Stimulated activated CD4-positive, alpha-beta T cell treated with anti-CD3 and anti-CD28 coated beads, TNF-alpha, amount 100 ng/mL, for 1 hour (primary cell): ENCODE measurements at regions not wholly inside any gene's neighbourhood (a gene's known extent, or its start where the extent isn't known, plus 50 kb on each side); places are given as distances from the start of the nearest gene placed in this dataset.
A peak's percentile ranks its signal among the peaks of the same experiment; 100 is the strongest.
"Not testable (repeated sequence)": the region's sequence is repeated elsewhere in the genome, so short reads cannot be mapped to it uniquely, and the experiment has no call there.

Source experiments
- DNase-seq, 3 donors: peaks; one replicate each; pipeline ENCODE4 v3.0.0-alpha.2; 2020; ENCODE audit warnings: low read depth in 3 of 3, low spot score in 1 of 3

GRCh38 chr1:192418552-192419285 lies 101.9 kb downstream of the RGS21 start:
- no peak for DNase-seq

GRCh38 chr1:192430644-192431043 lies 113.9 kb downstream of the RGS21 start:
- DNase-seq = no peak

GRCh38 chr1:192435704-192436103 lies 118.9 kb downstream of the RGS21 start:
- DNase-seq = no peak

- no peak for DNase-seq
Observed at GRCh38 chr1:192436441-192437078, 119.8 kb downstream of the RGS21 start.

- no peak for DNase-seq
Observed at GRCh38 chr1:192438737-192439136, 121.9 kb downstream of the RGS21 start.

- no peak for DNase-seq
Observed at GRCh38 chr1:192439373-192440025, 122.7 kb downstream of the RGS21 start.

GRCh38 chr1:192441492-192441891 lies 124.7 kb downstream of the RGS21 start:
- no peak for DNase-seq

- DNase-seq = no peak
Observed at GRCh38 chr1:192442736-192443135, 125.9 kb downstream of the RGS21 start.

- DNase-seq = no peak
Observed at GRCh38 chr1:192443616-192444015, 126.8 kb downstream of the RGS21 start.

GRCh38 chr1:192445241-192445640 lies 128.4 kb downstream of the RGS21 start:
- DNase-seq = no peak

- peak in 1 of 3 donors; percentile 13 for DNase-seq
Observed at GRCh38 chr1:192445839-192446489, 129.2 kb downstream of the RGS21 start.

- DNase-seq = no peak
Observed at GRCh38 chr1:192448026-192448578, 127.5 kb upstream of the RGS1 start.

- no peak for DNase-seq
Observed at GRCh38 chr1:192453360-192453992, 122.1 kb upstream of the RGS1 start.

GRCh38 chr1:192459467-192459866 lies 116.1 kb upstream of the RGS1 start:
- no peak for DNase-seq

- no peak for DNase-seq
Observed at GRCh38 chr1:192461684-192462083, 113.9 kb upstream of the RGS1 start.

- no peak for DNase-seq
Observed at GRCh38 chr1:192462616-192463015, 113.0 kb upstream of the RGS1 start.

- DNase-seq = no peak
Observed at GRCh38 chr1:192463661-192464060, 111.9 kb upstream of the RGS1 start.

GRCh38 chr1:192465221-192465620 lies 110.4 kb upstream of the RGS1 start:
- not testable (repeated sequence) for DNase-seq

- no peak for DNase-seq
Observed at GRCh38 chr1:192474080-192474683, 101.4 kb upstream of the RGS1 start.

- DNase-seq = no peak
Observed at GRCh38 chr1:192475329-192475728, 100.2 kb upstream of the RGS1 start.

GRCh38 chr1:192475970-192476369 lies 99.6 kb upstream of the RGS1 start:
- DNase-seq = no peak
